ENCODE measurements at regions not wholly inside any gene's neighbourhood (a gene's known extent, or its start where the extent isn't known, plus 50 kb on each side); places are given as distances from the start of the nearest gene placed in this dataset.

GRCh38 chr11:104618954-104619353 is 279.3 kb downstream of the CASP12 start:
- Histone ChIP-seq H3K9ac (ENCODE audit: low read length) (no peak overlapping the region), H4K20me1 (ENCODE audit: low read depth, low read length) (no peaks in the 10 kb centered on the region), H3K27ac (ENCODE audit: low read depth, low read length) (no peak overlapping the region), H3F3A (ENCODE audit: insufficient read depth) (no peaks in the 10 kb centered on the region), H3K36me3 (ENCODE audit: low read length) (no peaks in the 10 kb centered on the region), H3K4me3 (ENCODE audit: insufficient read depth, low read length, poor library complexity, severe bottlenecking) (no peak overlapping the region), H3K9me3 (ENCODE audit: insufficient read depth, low read length) (no peaks in the 10 kb centered on the region), H3K4me2 (ENCODE audit: low read depth, low read length, poor library complexity, severe bottlenecking) (no peak overlapping the region), H2AFZ (ENCODE audit: low read depth, low read length, severe bottlenecking) (no peak overlapping the region), H3K27me3 (ENCODE audit: low read length) (no peaks in the 10 kb centered on the region), H3K79me2 (ENCODE audit: insufficient read depth, low read length) (no peaks in the 10 kb centered on the region), H3K9me2 (replicated peaks; ENCODE audit: insufficient read depth, low read length) (no peaks in the 10 kb centered on the region)
- TF ChIP-seq EZH2phosphoT487 (conservative IDR thresholded peaks at IDR 0.05; ENCODE audit: low read length) (no peak), CTCF (IDR thresholded peaks at IDR 0.05; ENCODE audit: insufficient read depth, low read length, poor library complexity, severe bottlenecking) (no peak)

GRCh38 chr11:104614961-104615360 is 283.3 kb downstream of the CASP12 start:
- TF ChIP-seq CTCF (IDR thresholded peaks at IDR 0.05; ENCODE audit: insufficient read depth, low read length, poor library complexity, severe bottlenecking) (no peak), EZH2phosphoT487 (conservative IDR thresholded peaks at IDR 0.05; ENCODE audit: low read length) (no peak)
- Histone ChIP-seq H3K27ac (ENCODE audit: low read depth, low read length) (no peak overlapping the region), H3K9me3 (ENCODE audit: insufficient read depth, low read length) (no peaks in the 10 kb centered on the region), H3K79me2 (ENCODE audit: insufficient read depth, low read length) (no peaks in the 10 kb centered on the region), H3K9ac (ENCODE audit: low read length) (no peak overlapping the region), H2AFZ (ENCODE audit: low read depth, low read length, severe bottlenecking) (no peak overlapping the region), H3F3A (ENCODE audit: insufficient read depth) (no peaks in the 10 kb centered on the region), H3K27me3 (ENCODE audit: low read length) (no peaks in the 10 kb centered on the region), H3K4me3 (ENCODE audit: insufficient read depth, low read length, poor library complexity, severe bottlenecking) (no peak overlapping the region), H3K36me3 (ENCODE audit: low read length) (no peaks in the 10 kb centered on the region), H4K20me1 (ENCODE audit: low read depth, low read length) (no peaks in the 10 kb centered on the region), H3K9me2 (replicated peaks; ENCODE audit: insufficient read depth, low read length) (no peaks in the 10 kb centered on the region), H3K4me2 (ENCODE audit: low read depth, low read length, poor library complexity, severe bottlenecking) (no peak overlapping the region)

GRCh38 chr11:104614117-104614680 is 284.1 kb downstream of the CASP12 start:
- no peak overlapping the region for H3K4me2 ChIP-seq (ENCODE audit: low read depth, low read length, poor library complexity, severe bottlenecking)
- H3K79me2 ChIP-seq (ENCODE audit: insufficient read depth, low read length), result no peaks in the 10 kb centered on the region
- no peaks in the 10 kb centered on the region for H3K27me3 ChIP-seq (ENCODE audit: low read length)
- H3K9me2 ChIP-seq (replicated peaks; ENCODE audit: insufficient read depth, low read length), result no peaks in the 10 kb centered on the region
- no peak overlapping the region for H3K27ac ChIP-seq (ENCODE audit: low read depth, low read length)
- TF ChIP-seq CTCF (IDR thresholded peaks at IDR 0.05; ENCODE audit: insufficient read depth, low read length, poor library complexity, severe bottlenecking) (no peak), EZH2phosphoT487 (conservative IDR thresholded peaks at IDR 0.05; ENCODE audit: low read length) (no peak)
- H3F3A ChIP-seq (ENCODE audit: insufficient read depth), result no peaks in the 10 kb centered on the region
- no peak overlapping the region for H3K9ac ChIP-seq (ENCODE audit: low read length)
- no peak overlapping the region for H3K4me3 ChIP-seq (ENCODE audit: insufficient read depth, low read length, poor library complexity, severe bottlenecking)
- H2AFZ ChIP-seq (ENCODE audit: low read depth, low read length, severe bottlenecking), result no peak overlapping the region
- H3K36me3 ChIP-seq (ENCODE audit: low read length), result no peaks in the 10 kb centered on the region
- no peaks in the 10 kb centered on the region for H3K9me3 ChIP-seq (ENCODE audit: insufficient read depth, low read length)
- no peaks in the 10 kb centered on the region for H4K20me1 ChIP-seq (ENCODE audit: low read depth, low read length)

Measured in SU-DHL-6 (cell line).